ENCODE measurements at regions not wholly inside any gene's neighbourhood (a gene's known extent, or its start where the extent isn't known, plus 50 kb on each side); places are given as distances from the start of the nearest gene placed in this dataset.
"Not testable (repeated sequence)": the region's sequence is repeated elsewhere in the genome, so short reads cannot be mapped to it uniquely, and the experiment has no call there.

DNA sequence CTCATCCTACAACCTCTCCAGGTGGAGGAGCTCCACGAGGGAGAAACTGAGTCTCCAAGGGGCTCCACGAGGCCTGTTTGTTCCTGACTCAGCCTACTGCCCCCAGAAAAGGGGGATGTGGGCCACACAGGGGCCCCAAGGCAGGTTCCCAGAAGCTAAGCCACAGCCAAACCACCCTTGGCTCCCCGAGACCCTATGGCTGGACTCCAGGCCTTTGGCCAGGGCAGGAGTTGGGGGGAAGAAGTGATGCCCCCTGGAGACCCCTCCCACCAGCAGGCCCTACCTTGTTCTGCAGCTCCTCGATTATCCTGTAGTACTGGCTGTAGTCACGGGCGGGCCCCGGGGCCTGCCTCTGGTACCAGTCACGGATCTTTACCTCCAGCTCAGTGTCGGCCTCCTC, 126.8 kb downstream of the TNFRSF13B start:
- not testable (repeated sequence) for H3K36me3 Mint-ChIP-seq; H2AFZ ChIP-seq (replicated peaks); H3K4me3 ChIP-seq; H3K9ac ChIP-seq; H3K4me1 ChIP-seq; H4K20me1 ChIP-seq (ENCODE audit: low read depth); H3K9me3 ChIP-seq (ENCODE audit: low read depth); H3K27ac ChIP-seq; H3K79me2 ChIP-seq (ENCODE audit: low read depth); H3K9me3 Mint-ChIP-seq; H3F3A ChIP-seq (ENCODE audit: low read depth); H3K27me3 ChIP-seq; H3K27ac Mint-ChIP-seq; H3K4me1 Mint-ChIP-seq; H3K4me3 Mint-ChIP-seq; H3K36me3 ChIP-seq; H3K27me3 Mint-ChIP-seq (ENCODE audit: insufficient read depth, low read depth); DNase-seq (ENCODE audit: low spot score); H3K4me2 ChIP-seq

GRCh38 chr17:16844669-16845068, 127.2 kb downstream of the TNFRSF13B start:
- H3K4me1 ChIP-seq; H3K9me3 Mint-ChIP-seq; H3K9ac ChIP-seq; H3K79me2 ChIP-seq (ENCODE audit: low read depth); H3K9me3 ChIP-seq (ENCODE audit: low read depth); H2AFZ ChIP-seq (replicated peaks); H3K4me2 ChIP-seq; H3F3A ChIP-seq (ENCODE audit: low read depth); H3K36me3 Mint-ChIP-seq; H3K27me3 Mint-ChIP-seq (ENCODE audit: insufficient read depth, low read depth); H4K20me1 ChIP-seq (ENCODE audit: low read depth); H3K27me3 ChIP-seq; H3K4me1 Mint-ChIP-seq; H3K36me3 ChIP-seq; H3K27ac Mint-ChIP-seq; H3K4me3 Mint-ChIP-seq; H3K27ac ChIP-seq; H3K4me3 ChIP-seq: not testable (repeated sequence)
- DNase-seq (ENCODE audit: low spot score): peak; percentile 48

DNA sequence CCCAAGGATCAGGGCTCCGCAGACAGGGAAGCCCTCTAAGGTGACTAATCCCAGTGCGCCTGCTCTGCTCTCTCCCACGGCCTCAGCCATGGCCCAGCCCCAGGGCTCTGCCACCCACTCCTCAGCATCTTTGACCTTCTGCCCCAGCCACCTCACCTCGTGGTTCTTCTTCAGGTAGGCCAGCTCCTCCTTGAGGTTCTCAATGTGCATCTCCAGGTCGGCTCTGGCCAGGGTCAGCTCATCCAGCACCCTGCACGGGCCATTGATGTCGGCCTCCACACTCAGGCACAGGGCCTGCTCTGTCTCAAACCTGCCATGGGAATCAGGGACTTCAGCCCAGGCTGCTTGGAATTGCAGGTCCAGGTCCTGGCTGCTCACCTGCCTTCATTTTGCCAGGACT, 128.4 kb downstream of the TNFRSF13B start:
- not testable (repeated sequence) for H3K4me1 Mint-ChIP-seq; H3K4me2 ChIP-seq; H3K4me1 ChIP-seq; H3K36me3 ChIP-seq; H3K27ac Mint-ChIP-seq; H3K79me2 ChIP-seq (ENCODE audit: low read depth); H3F3A ChIP-seq (ENCODE audit: low read depth); H3K9ac ChIP-seq; H3K36me3 Mint-ChIP-seq; H3K9me3 ChIP-seq (ENCODE audit: low read depth); H3K27me3 ChIP-seq; H3K27ac ChIP-seq; DNase-seq (ENCODE audit: low spot score); H3K9me3 Mint-ChIP-seq; H3K4me3 ChIP-seq; H4K20me1 ChIP-seq (ENCODE audit: low read depth); H3K4me3 Mint-ChIP-seq; H2AFZ ChIP-seq (replicated peaks); H3K27me3 Mint-ChIP-seq (ENCODE audit: insufficient read depth, low read depth)

DNA sequence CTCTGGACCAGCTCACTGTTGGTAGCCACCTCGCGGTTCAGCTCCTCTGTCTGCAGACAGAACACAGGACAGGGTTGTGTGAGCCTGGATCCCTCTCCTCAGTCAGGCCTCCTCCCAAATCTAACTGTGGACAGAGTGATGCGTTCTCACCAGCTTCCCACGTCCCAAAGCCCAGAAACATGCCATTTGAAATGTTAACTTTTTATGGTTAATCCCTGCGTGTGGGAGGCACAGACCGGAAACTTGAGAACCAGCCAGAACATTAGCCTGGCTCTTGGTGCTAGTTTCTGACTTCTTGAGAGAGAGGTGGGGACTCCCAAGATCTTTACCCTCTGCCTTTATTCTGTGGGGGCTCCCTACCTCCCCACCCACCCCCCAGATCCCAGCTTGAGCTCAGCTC, 129.6 kb downstream of the TNFRSF13B start:
- not testable (repeated sequence) for H3K9me3 Mint-ChIP-seq

GRCh38 chr17:16841896-16842295, 130.0 kb downstream of the TNFRSF13B start:
- not testable (repeated sequence) for H3K79me2 ChIP-seq (ENCODE audit: low read depth); H3K4me3 Mint-ChIP-seq; H3K9me3 Mint-ChIP-seq; H3K36me3 ChIP-seq; H2AFZ ChIP-seq (replicated peaks); H3F3A ChIP-seq (ENCODE audit: low read depth); H3K4me2 ChIP-seq; H3K27me3 Mint-ChIP-seq (ENCODE audit: insufficient read depth, low read depth); H3K36me3 Mint-ChIP-seq; H3K27me3 ChIP-seq; H3K27ac Mint-ChIP-seq; H3K9me3 ChIP-seq (ENCODE audit: low read depth); H4K20me1 ChIP-seq (ENCODE audit: low read depth); DNase-seq (ENCODE audit: low spot score); H3K4me3 ChIP-seq; H3K4me1 Mint-ChIP-seq; H3K4me1 ChIP-seq; H3K27ac ChIP-seq; H3K9ac ChIP-seq

More for the DNA sequence above, 129.6 kb downstream of the TNFRSF13B start:
- not testable (repeated sequence) for H3K4me3 Mint-ChIP-seq; H3F3A ChIP-seq (ENCODE audit: low read depth); H3K36me3 ChIP-seq; H3K4me3 ChIP-seq; H3K4me1 Mint-ChIP-seq; H4K20me1 ChIP-seq (ENCODE audit: low read depth); H3K36me3 Mint-ChIP-seq; H3K27me3 ChIP-seq; H3K9me3 ChIP-seq (ENCODE audit: low read depth); H3K79me2 ChIP-seq (ENCODE audit: low read depth); H3K27ac ChIP-seq; DNase-seq (ENCODE audit: low spot score); H3K27ac Mint-ChIP-seq; H2AFZ ChIP-seq (replicated peaks); H3K4me1 ChIP-seq; H3K9ac ChIP-seq; H3K27me3 Mint-ChIP-seq (ENCODE audit: insufficient read depth, low read depth); H3K4me2 ChIP-seq

- not testable (repeated sequence) for H3K9me3 Mint-ChIP-seq; H3K27me3 ChIP-seq; H3K27ac Mint-ChIP-seq; H3F3A ChIP-seq (ENCODE audit: low read depth); H2AFZ ChIP-seq (replicated peaks); H3K4me1 ChIP-seq; H3K4me3 ChIP-seq; H3K79me2 ChIP-seq (ENCODE audit: low read depth); H3K36me3 ChIP-seq; H3K27me3 Mint-ChIP-seq (ENCODE audit: insufficient read depth, low read depth); H3K4me2 ChIP-seq; H3K36me3 Mint-ChIP-seq; H4K20me1 ChIP-seq (ENCODE audit: low read depth); H3K4me1 Mint-ChIP-seq; H3K4me3 Mint-ChIP-seq; H3K27ac ChIP-seq; H3K9me3 ChIP-seq (ENCODE audit: low read depth); DNase-seq (ENCODE audit: low spot score); H3K9ac ChIP-seq
Measured at GRCh38 chr17:16840219-16840618, 131.7 kb downstream of the TNFRSF13B start.

- H2AFZ ChIP-seq (replicated peaks); H3K9ac ChIP-seq; H3K36me3 ChIP-seq; H3F3A ChIP-seq (ENCODE audit: low read depth); H4K20me1 ChIP-seq (ENCODE audit: low read depth); H3K27ac Mint-ChIP-seq; H3K27ac ChIP-seq; H3K27me3 ChIP-seq; H3K27me3 Mint-ChIP-seq (ENCODE audit: insufficient read depth, low read depth); H3K36me3 Mint-ChIP-seq; H3K4me3 Mint-ChIP-seq; H3K4me3 ChIP-seq; H3K4me1 Mint-ChIP-seq; H3K79me2 ChIP-seq (ENCODE audit: low read depth); H3K4me1 ChIP-seq; H3K9me3 ChIP-seq (ENCODE audit: low read depth); H3K4me2 ChIP-seq; H3K9me3 Mint-ChIP-seq; DNase-seq (ENCODE audit: low spot score): not testable (repeated sequence)
Measured at GRCh38 chr17:16839242-16840175, 132.4 kb downstream of the TNFRSF13B start.

DNA sequence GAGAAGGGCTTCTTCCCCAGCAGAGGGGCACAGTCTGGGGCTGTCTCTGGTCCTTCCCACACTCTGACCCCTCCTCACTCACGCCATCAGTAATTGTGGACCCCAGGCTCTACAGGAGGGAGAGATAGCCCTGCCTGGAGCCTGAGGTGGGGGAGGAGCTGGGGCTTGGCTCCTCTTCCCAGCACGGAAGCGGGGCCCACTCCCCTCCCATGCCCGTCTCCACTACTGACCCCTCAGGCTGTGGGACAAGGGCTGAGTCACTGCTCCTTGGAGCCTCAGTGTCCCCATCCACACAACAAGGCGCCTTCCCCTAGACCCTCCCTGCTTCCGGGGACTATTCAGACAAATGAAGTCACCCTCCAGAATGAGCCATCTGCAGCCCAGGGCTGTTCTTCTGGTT, 133.1 kb downstream of the TNFRSF13B start:
- H2AFZ ChIP-seq (replicated peaks); H3K9ac ChIP-seq; H3K27ac ChIP-seq; H3K9me3 Mint-ChIP-seq; H4K20me1 ChIP-seq (ENCODE audit: low read depth); H3K4me1 ChIP-seq; H3K4me2 ChIP-seq; H3K79me2 ChIP-seq (ENCODE audit: low read depth); H3K4me1 Mint-ChIP-seq; DNase-seq (ENCODE audit: low spot score); H3K27me3 ChIP-seq; H3K4me3 ChIP-seq; H3K27me3 Mint-ChIP-seq (ENCODE audit: insufficient read depth, low read depth); H3F3A ChIP-seq (ENCODE audit: low read depth); H3K4me3 Mint-ChIP-seq; H3K9me3 ChIP-seq (ENCODE audit: low read depth); H3K27ac Mint-ChIP-seq; H3K36me3 Mint-ChIP-seq; H3K36me3 ChIP-seq: not testable (repeated sequence)

All from neural progenitor cell (in vitro differentiated cells).